ENCODE measurements at regions not wholly inside any gene's neighbourhood (a gene's known extent, or its start where the extent isn't known, plus 50 kb on each side); places are given as distances from the start of the nearest gene placed in this dataset.

GRCh38 chr10:21359202-21359601, 166.3 kb downstream of the SKIDA1 start:
- no peak for TF ChIP-seq HCFC1 (IDR thresholded peaks at IDR 0.05; ENCODE audit: low read length)
- no peak for TF ChIP-seq CHD2 (IDR thresholded peaks at IDR 0.05; ENCODE audit: borderline replicate concordance, low read depth, low read length)
- TF ChIP-seq CHD1 (IDR thresholded peaks at IDR 0.05; ENCODE audit: low read depth, low read length) = no peak
- TF ChIP-seq BCL11A (IDR thresholded peaks at IDR 0.05; ENCODE audit: low read depth, low read length) = no peak
- TF ChIP-seq USF1 (IDR thresholded peaks at IDR 0.05; ENCODE audit: borderline replicate concordance, extremely low read length, insufficient read depth, low read depth, low read length) = no peak
- TF ChIP-seq CTCF (IDR thresholded peaks at IDR 0.05 in 2 of 3, conservative IDR thresholded peaks at IDR 0.05 in 1 of 3; ENCODE audit: control insufficient read depth in 2 of 3, extremely low read depth in 1 of 3, insufficient read depth in 1 of 3, low read depth in 3 of 3, low read length in 3 of 3) = no peak
- TF ChIP-seq POLR2A (IDR thresholded peaks at IDR 0.05; ENCODE audit: low read depth, low read length) = no peak
- no peak for TF ChIP-seq TAF1 (IDR thresholded peaks at IDR 0.05; ENCODE audit: borderline replicate concordance, low read depth, low read length)
